Amniotic stem cell (primary cell): ENCODE measurements at regions not wholly inside any gene's neighbourhood (a gene's known extent, or its start where the extent isn't known, plus 50 kb on each side); places are given as distances from the start of the nearest gene placed in this dataset.
"Not testable (repeated sequence)": the region's sequence is repeated elsewhere in the genome, so short reads cannot be mapped to it uniquely, and the experiment has no call there.

ENCODE experiments used
- DNase-seq: peaks from one replicate; lab custom pipeline; 2025; lab: John Stamatoyannopoulos, UW

GRCh38 chr21:23026878-23027277, 2028.7 kb downstream of the NCAM2 start:
- DNase-seq, result no peak

GRCh38 chr21:23039846-23040245, 2041.6 kb downstream of the NCAM2 start:
- DNase-seq, result no peak

GRCh38 chr21:23045955-23046354, 2047.7 kb downstream of the NCAM2 start:
- no peak for DNase-seq

GRCh38 chr21:23067672-23068071, 2069.5 kb downstream of the NCAM2 start:
- DNase-seq, result no peak

- no peak for DNase-seq
Observed at GRCh38 chr21:23083242-23083641, 2085.0 kb downstream of the NCAM2 start.

- DNase-seq, result no peak
Observed at GRCh38 chr21:23093259-23093658, 2095.1 kb downstream of the NCAM2 start.

- DNase-seq, result no peak
Observed at GRCh38 chr21:23099185-23099584, 2101.0 kb downstream of the NCAM2 start.

- no peak for DNase-seq
Observed at GRCh38 chr21:23101111-23101510, 2102.9 kb downstream of the NCAM2 start.

DNA sequence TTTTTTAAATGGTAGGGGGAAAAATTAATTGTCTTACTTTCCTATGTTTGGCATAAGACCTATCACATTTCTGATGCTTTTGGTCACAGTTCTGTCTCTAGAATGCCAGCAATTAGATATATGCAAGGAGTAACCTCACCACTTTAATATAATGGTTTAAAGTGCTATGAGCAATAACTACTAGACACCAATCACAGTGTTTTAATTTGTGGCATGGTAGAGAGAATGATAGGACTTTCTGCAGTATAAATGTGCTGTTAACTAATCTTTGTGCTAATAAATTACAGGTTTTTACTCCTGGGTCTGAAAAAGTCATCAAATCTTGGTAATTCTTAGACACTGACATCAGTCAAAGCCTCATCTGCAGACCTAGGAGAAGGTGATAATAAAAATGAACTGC, 2110.3 kb downstream of the NCAM2 start:
- no peak for DNase-seq

- DNase-seq, result no peak
Observed at GRCh38 chr21:23111070-23111600, 2112.9 kb downstream of the NCAM2 start.

DNA sequence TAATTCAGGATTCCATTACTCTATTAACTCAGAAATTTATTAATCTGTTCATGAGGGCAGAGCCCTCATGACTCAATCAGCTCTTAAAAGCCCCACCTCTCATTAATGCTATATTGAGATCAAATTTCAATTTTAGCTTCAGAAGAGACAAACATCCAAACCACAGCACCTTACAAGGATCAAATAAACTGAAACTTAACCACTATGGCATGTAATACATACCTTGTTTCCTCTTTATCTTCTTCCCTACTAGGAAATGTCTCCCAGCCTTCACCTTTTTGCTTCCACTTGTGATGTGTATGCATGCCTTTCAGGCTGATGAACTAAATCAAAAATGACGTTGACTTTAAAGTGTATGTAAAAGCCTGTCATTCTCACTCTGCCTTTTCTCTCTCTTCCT, 2121.3 kb downstream of the NCAM2 start:
- DNase-seq, result no peak

DNA sequence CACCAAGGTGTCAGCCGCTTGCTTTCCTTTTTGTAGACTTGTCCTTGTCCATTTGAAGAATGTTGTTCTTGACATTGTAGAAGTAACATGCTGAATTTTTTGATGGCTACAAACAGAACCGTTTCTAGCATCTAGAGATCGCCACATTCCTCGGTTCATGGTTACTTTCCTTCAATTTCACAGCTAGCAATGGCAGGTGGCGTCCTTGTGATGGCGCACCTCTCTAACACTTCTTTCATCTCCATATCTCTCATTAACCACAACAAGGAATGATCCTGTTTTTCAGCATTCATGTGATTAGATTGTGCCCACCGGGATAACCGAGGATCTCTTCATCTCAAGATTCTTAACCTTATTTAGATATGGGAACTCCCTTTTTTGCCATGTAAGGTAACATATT, 2129.8 kb downstream of the NCAM2 start:
- DNase-seq, result no peak

DNA sequence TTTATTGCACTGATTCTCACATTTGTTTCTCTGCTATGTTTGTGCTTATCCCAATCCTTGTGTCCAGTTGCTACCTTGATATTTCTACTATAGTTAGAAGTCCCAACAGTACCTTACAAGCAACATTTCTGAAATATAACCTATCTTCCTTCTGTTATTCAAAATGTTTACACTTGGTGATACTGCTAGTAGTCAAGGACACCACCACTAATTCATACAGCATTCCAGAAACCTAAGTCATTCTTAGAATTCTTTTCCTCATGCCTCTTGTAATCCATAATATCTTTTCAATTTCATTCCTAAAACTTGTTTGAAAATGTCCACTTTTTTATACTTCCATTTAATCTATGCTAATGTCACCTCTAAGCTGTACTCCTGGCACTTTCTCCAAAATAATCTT, 2132.1 kb downstream of the NCAM2 start:
- no peak for DNase-seq

- no peak for DNase-seq
Observed at GRCh38 chr21:23131177-23131576, 2133.0 kb downstream of the NCAM2 start.

GRCh38 chr21:23138797-23139196, 2140.6 kb downstream of the NCAM2 start:
- no peak for DNase-seq

GRCh38 chr21:23152130-23152529, 2153.9 kb downstream of the NCAM2 start:
- no peak for DNase-seq

- not testable (repeated sequence) for DNase-seq
Observed at GRCh38 chr21:23153842-23154241, 2155.6 kb downstream of the NCAM2 start.

- no peak for DNase-seq
Observed at GRCh38 chr21:23155281-23155680, 2157.1 kb downstream of the NCAM2 start.

- no peak for DNase-seq
Observed at GRCh38 chr21:23160914-23161313, 2162.7 kb downstream of the NCAM2 start.

- no peak for DNase-seq
Observed at GRCh38 chr21:23162198-23162946, 2164.2 kb downstream of the NCAM2 start.
